ENCODE measurements at regions not wholly inside any gene's neighbourhood (a gene's known extent, or its start where the extent isn't known, plus 50 kb on each side); places are given as distances from the start of the nearest gene placed in this dataset.
"Not testable (repeated sequence)": the region's sequence is repeated elsewhere in the genome, so short reads cannot be mapped to it uniquely, and the experiment has no call there.

- Mint-ChIP-seq H3K9me3 (ENCODE audit: unreplicated experiment) (no peaks in the 10 kb centered on the region), H3K27ac (ENCODE audit: unreplicated experiment) (no peak overlapping the region)
These were observed 198.1 kb upstream of the F9 start for GRCh38 chrX:139332441-139332840.

GRCh38 chrX:139327355-139327754, 203.2 kb upstream of the F9 start:
- TF ChIP-seq CTCF (IDR thresholded peaks at IDR 0.05; ENCODE audit: unreplicated experiment): no peak
- Mint-ChIP-seq H3K27ac (ENCODE audit: unreplicated experiment) (no peak overlapping the region), H3K9me3 (ENCODE audit: unreplicated experiment) (no peaks in the 10 kb centered on the region), H3K4me3 (ENCODE audit: unreplicated experiment) (no peak overlapping the region), H3K4me1 (ENCODE audit: unreplicated experiment) (no peaks in the 10 kb centered on the region), H3K36me3 (ENCODE audit: low read depth, unreplicated experiment) (no peaks in the 10 kb centered on the region), H3K27me3 (ENCODE audit: unreplicated experiment) (peaks cover 1% of the 10 kb centered on the region)
- no peak for DNase-seq (ENCODE audit: low spot score)

More at GRCh38 chrX:139332441-139332840, 198.1 kb upstream of the F9 start:
- TF ChIP-seq CTCF (IDR thresholded peaks at IDR 0.05; ENCODE audit: unreplicated experiment): no peak
- H3K4me1 Mint-ChIP-seq (ENCODE audit: unreplicated experiment): no peaks in the 10 kb centered on the region
- H3K27me3 Mint-ChIP-seq (ENCODE audit: unreplicated experiment): no peaks in the 10 kb centered on the region
- no peak overlapping the region for H3K4me3 Mint-ChIP-seq (ENCODE audit: unreplicated experiment)
- DNase-seq (ENCODE audit: low spot score): no peak
- no peaks in the 10 kb centered on the region for H3K36me3 Mint-ChIP-seq (ENCODE audit: low read depth, unreplicated experiment)

GRCh38 chrX:139324756-139325155, 205.8 kb upstream of the F9 start:
- TF ChIP-seq CTCF (IDR thresholded peaks at IDR 0.05; ENCODE audit: unreplicated experiment): no peak
- Mint-ChIP-seq H3K27me3 (ENCODE audit: unreplicated experiment) (peaks cover 1% of the 10 kb centered on the region), H3K27ac (ENCODE audit: unreplicated experiment) (no peak overlapping the region), H3K36me3 (ENCODE audit: low read depth, unreplicated experiment) (no peaks in the 10 kb centered on the region), H3K4me3 (ENCODE audit: unreplicated experiment) (no peak overlapping the region), H3K9me3 (ENCODE audit: unreplicated experiment) (no peaks in the 10 kb centered on the region), H3K4me1 (ENCODE audit: unreplicated experiment) (no peaks in the 10 kb centered on the region)
- DNase-seq (ENCODE audit: low spot score): no peak

- DNase-seq (ENCODE audit: low spot score); H3K4me1 Mint-ChIP-seq (ENCODE audit: unreplicated experiment); H3K27ac Mint-ChIP-seq (ENCODE audit: unreplicated experiment); H3K27me3 Mint-ChIP-seq (ENCODE audit: unreplicated experiment); H3K9me3 Mint-ChIP-seq (ENCODE audit: unreplicated experiment); H3K36me3 Mint-ChIP-seq (ENCODE audit: low read depth, unreplicated experiment); H3K4me3 Mint-ChIP-seq (ENCODE audit: unreplicated experiment): not testable (repeated sequence)
These were observed 209.7 kb upstream of the F9 start for GRCh38 chrX:139320661-139321354.

GRCh38 chrX:139306675-139307074, 223.9 kb upstream of the F9 start:
- H3K36me3 Mint-ChIP-seq (ENCODE audit: low read depth, unreplicated experiment); H3K27me3 Mint-ChIP-seq (ENCODE audit: unreplicated experiment); DNase-seq (ENCODE audit: low spot score); H3K4me1 Mint-ChIP-seq (ENCODE audit: unreplicated experiment); H3K4me3 Mint-ChIP-seq (ENCODE audit: unreplicated experiment); H3K27ac Mint-ChIP-seq (ENCODE audit: unreplicated experiment); H3K9me3 Mint-ChIP-seq (ENCODE audit: unreplicated experiment): not testable (repeated sequence)

GRCh38 chrX:139304471-139304870, 226.1 kb upstream of the F9 start:
- Mint-ChIP-seq H3K9me3 (ENCODE audit: unreplicated experiment) (peaks cover 7% of the 10 kb centered on the region), H3K4me1 (ENCODE audit: unreplicated experiment) (no peaks in the 10 kb centered on the region), H3K4me3 (ENCODE audit: unreplicated experiment) (no peak overlapping the region), H3K27me3 (ENCODE audit: unreplicated experiment) (no peaks in the 10 kb centered on the region), H3K27ac (ENCODE audit: unreplicated experiment) (no peak overlapping the region), H3K36me3 (ENCODE audit: low read depth, unreplicated experiment) (no peaks in the 10 kb centered on the region)
- no peak for DNase-seq (ENCODE audit: low spot score)
- no peak for TF ChIP-seq CTCF (IDR thresholded peaks at IDR 0.05; ENCODE audit: unreplicated experiment)
